ENCODE measurements at regions not wholly inside any gene's neighbourhood (a gene's known extent, or its start where the extent isn't known, plus 50 kb on each side); places are given as distances from the start of the nearest gene placed in this dataset.

GRCh38 chr10:26914898-26915297, 54.1 kb upstream of the ABI1 start:
- ChIA-PET CTCF (no interaction called here), POLR2A (ENCODE audit: low non-redundant PET) (no interaction called here)
- no peak overlapping the region for H3K27ac ChIP-seq
- no peak for DNase-seq (ENCODE audit: low spot score)
- TF ChIP-seq CTCF (conservative IDR thresholded peaks at IDR 0.05; ENCODE audit: low read depth), result no peak

GRCh38 chr10:26911811-26912461, 51.2 kb upstream of the ABI1 start:
- H3K27ac ChIP-seq, result no peak overlapping the region
- CTCF ChIA-PET, result no interaction called here
- TF ChIP-seq CTCF (conservative IDR thresholded peaks at IDR 0.05; ENCODE audit: low read depth), result no peak
- POLR2A ChIA-PET (ENCODE audit: low non-redundant PET), result no interaction called here
- no peak for DNase-seq (ENCODE audit: low spot score)
